ENCODE measurements at regions not wholly inside any gene's neighbourhood (a gene's known extent, or its start where the extent isn't known, plus 50 kb on each side); places are given as distances from the start of the nearest gene placed in this dataset.

DNA sequence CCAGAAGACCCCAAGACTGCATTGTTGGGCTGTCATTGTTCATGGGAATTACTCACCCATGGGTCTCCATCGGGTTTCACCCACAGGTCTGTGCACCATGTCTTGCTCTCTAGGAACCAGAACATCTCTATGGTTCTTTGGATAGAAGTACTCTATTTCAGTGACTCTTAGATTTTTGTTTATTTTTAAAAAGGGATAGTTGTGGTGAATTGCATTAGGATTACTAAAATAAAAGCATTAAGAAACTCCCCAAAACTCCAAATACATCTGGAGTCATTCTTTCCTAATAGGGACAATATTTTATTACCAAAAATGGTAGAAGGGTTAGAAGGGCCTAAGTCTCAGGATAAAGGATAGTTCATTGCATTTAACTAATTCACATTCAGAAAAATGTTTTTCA is 166.9 kb upstream of the TNFAIP3 start:
- TF ChIP-seq EZH2 (optimal IDR thresholded peaks at IDR 0.05; ENCODE audit: low read depth, low read length), result no peak
- TF ChIP-seq CTCF (IDR thresholded peaks at IDR 0.05; ENCODE audit: low read length), result no peak
